Stimulated activated CD8-positive, alpha-beta memory T cell treated with anti-CD3 and anti-CD28 coated beads, Interleukin-15, amount 100 ng/mL, for 4 hours (primary cell): ENCODE measurements at regions not wholly inside any gene's neighbourhood (a gene's known extent, or its start where the extent isn't known, plus 50 kb on each side); places are given as distances from the start of the nearest gene placed in this dataset.
A peak's percentile ranks its signal among the peaks of the same experiment; 100 is the strongest.

Source experiments
- DNase-seq, 2 donors: peaks; one replicate each; pipeline ENCODE4 v3.0.0-alpha.2; 2020; ENCODE audit warnings: low read depth in 2 of 2

DNA sequence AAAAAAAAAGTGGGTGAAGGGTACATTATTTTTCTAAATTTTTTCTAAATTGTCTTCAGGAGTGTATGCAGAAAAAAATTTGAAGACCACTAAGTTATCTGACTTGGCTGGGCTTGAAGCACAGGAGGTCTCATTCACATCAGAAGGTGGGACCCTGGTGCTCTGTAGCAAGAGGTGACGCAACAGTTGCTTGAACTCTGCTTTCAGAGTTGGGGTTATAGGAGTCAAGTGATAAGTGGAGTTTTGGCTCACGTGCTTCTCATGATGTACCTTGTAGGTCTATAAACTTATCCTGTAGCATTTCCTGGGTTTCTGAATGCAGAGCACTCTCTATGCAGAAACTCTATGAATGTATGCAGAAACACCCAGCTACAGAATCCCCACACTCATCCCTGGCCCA, 58.5 kb upstream of the FOXC1 start:
- DNase-seq = no peak

DNA sequence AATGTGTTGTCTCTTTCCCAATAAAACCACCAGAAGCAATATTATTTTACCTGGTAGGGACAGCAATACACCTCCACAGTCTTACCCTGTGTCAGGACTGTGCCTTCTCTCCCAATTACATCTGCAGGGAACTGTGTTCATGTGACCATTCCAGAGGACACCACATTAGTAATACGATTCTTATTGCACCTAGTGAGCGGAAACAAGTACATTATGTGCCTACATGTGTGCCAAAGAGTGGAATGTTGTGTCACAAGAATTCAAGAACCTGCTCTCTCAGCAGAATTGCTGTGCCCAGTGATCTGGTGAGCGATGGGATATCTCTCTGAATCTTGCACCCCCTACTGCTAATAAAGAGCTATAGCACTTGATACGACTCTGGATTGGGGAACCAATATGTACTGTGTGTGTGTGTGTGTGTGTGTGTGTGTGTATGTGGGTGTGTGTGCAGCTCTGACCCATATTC, 57.4 kb upstream of the FOXC1 start:
- DNase-seq = no peak

DNA sequence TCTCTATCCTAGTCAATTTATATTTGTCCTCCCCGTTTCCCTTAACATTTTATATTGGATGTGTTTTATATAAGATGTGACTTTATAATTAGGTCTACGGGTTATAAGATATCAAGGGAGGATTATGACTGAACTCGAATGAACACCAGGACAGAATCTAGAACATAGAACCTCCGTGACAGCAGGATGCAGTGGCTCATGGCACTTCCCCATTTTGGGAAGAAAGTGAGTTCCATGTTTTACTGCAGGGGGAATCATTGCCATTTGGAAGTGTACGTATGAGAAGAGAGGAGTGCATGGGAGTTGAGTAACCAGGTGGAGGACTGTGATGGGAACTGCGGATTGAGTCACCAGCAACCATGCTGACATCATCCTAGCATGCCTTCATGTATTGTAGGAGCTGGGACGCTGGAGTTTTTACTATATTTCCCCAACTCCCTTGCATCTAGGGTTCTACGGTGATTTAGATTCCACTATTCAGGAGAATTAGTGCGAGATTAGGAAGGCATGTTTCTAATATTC, 56.1 kb upstream of the FOXC1 start:
- DNase-seq = no peak

DNA sequence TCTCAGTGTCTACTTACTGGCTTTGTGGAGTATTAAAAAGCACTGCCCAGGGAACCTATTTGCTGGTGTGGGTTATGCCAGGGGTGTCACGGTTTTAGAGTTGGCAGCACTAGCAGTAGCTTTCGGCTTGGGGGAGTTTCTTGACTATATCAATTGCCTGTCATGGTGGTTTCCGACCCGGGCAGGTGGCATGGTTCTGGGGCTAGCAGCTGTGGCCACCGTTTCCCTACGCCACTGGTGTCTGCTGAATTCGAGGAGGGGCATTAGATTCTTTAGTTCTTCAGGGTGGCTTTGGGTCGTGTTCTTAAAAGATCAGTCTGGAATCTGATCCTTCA, 55.6 kb upstream of the FOXC1 start:
- no peak for DNase-seq

DNA sequence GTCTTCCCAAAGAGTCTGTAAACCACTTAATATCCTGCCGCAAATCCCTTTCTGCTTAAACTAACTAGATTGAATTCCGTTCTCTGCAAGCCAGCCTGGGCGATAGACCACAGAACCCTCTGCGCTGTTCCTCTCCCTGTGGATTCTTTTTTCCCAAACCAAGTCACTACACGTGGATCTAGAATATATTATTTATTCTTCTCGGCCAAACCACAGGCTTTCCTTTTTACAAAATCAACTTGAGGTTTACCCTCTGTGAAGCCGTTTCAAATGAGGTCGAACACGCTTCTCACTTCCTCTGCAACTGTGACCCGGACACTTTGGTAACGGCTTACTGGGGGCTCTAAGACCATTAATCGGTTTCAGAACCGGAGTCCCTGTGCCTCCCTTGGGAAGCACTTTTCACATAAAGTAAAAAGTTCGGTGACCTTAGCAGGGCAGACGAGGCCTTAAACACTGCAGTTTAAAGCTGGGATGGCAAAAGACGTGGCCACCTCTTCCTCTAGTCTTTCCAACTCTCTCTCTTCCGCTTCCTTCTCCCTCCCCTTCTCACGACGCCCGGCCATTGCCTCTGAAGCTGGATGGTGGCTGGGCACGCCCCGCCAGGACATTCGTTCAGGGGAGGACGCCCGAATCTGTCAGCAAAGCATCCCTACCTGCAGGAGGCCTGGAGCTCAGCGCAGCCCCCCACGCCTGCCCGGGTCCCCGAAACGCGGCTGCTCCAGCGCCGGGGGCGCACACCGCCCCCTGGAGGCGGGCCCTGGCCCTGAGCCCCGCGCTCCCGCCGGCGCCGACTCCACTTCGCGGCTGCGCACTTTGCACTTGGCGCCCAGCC, 55.0 kb upstream of the FOXC1 start:
- peak; percentile 27 to 56 for DNase-seq

DNA sequence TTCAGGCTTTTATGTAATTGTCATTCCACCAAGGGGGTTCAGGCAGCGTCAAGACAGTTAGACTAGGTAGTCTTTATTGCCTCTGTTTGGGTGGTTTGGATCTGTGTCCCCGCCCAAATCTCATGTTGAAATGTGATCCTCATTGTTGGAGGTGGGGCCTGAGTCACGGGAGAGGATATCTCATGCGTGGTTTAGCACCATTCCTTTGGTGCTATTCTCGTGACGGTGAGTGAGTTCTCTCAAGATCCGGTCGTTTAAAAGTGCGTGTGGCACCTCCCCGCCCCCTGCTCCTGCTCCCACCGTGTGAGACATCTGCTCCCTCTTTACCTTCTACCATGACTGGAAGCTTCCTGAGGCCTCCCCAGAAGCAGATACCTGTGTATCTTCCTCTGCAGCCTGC, 51.3 kb upstream of the FOXC1 start:
- no peak for DNase-seq
